ENCODE measurements at regions not wholly inside any gene's neighbourhood (a gene's known extent, or its start where the extent isn't known, plus 50 kb on each side); places are given as distances from the start of the nearest gene placed in this dataset.

GRCh38 chr4:138078253-138078652 is 163.9 kb downstream of the SLC7A11 start:
- Histone ChIP-seq H3K36me3 (ENCODE audit: control insufficient read depth in 4 of 4, insufficient read depth in 3 of 4, low read depth in 1 of 4, low read length in 3 of 4) (no peaks in the 10 kb centered on the region), H3K4me3 (ENCODE audit: low read depth in 1 of 3, low read length in 3 of 3) (no peak overlapping the region), H3K4me1 (ENCODE audit: control insufficient read depth in 4 of 4, insufficient read depth in 4 of 4, low read length in 3 of 4) (no peaks in the 10 kb centered on the region), H3K9me3 (ENCODE audit: control insufficient read depth in 4 of 4, low read length in 3 of 4) (no peaks in the 10 kb centered on the region), H3K27ac (ENCODE audit: low read depth in 1 of 2, low read length in 2 of 2) (no peak overlapping the region), H3K9ac (ENCODE audit: low read depth in 1 of 2, low read length in 2 of 2) (no peak overlapping the region), H3K27me3 (ENCODE audit: control insufficient read depth in 4 of 4, insufficient read depth in 4 of 4, low read length in 3 of 4) (no peaks in the 10 kb centered on the region)
- WGBS, result 72% methylated on average over 2 of the region's 2 CpGs
- TF ChIP-seq, protein P1, sequence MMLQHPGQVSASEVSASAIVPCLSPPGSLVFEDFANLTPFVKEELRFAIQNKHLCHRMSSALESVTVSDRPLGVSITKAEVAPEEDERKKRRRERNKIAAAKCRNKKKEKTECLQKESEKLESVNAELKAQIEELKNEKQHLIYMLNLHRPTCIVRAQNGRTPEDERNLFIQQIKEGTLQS (IDR thresholded peaks at IDR 0.05), result no peak
- TF ChIP-seq EGR1 (IDR thresholded peaks at IDR 0.05; ENCODE audit: low read depth in 2 of 2) (no peak), SP1 (IDR thresholded peaks at IDR 0.05) (no peak), FOXA2 (IDR thresholded peaks at IDR 0.05) (no peak), REST (IDR thresholded peaks at IDR 0.05) (no peak), TAF1 (conservative IDR thresholded peaks at IDR 0.05) (no peak), FOXA1 (IDR thresholded peaks at IDR 0.05) (no peak)
- TF ChIP-seq, protein P2, sequence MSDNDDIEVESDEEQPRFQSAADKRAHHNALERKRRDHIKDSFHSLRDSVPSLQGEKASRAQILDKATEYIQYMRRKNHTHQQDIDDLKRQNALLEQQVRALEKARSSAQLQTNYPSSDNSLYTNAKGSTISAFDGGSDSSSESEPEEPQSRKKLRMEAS (IDR thresholded peaks at IDR 0.05), result no peak
- DNase-seq (ENCODE audit: low spot score), result no peak

GRCh38 chr4:138076561-138076960 is 165.6 kb downstream of the SLC7A11 start:
- WGBS, result 92% methylated on average over 1 of the region's 1 CpG
- no peak overlapping the region for H3K4me3 ChIP-seq (ENCODE audit: low read depth in 1 of 3, low read length in 3 of 3)
- no peak overlapping the region for H3K9ac ChIP-seq (ENCODE audit: low read depth in 1 of 2, low read length in 2 of 2)
- no peak overlapping the region for H3K27ac ChIP-seq (ENCODE audit: low read depth in 1 of 2, low read length in 2 of 2)
- no peaks in the 10 kb centered on the region for H3K36me3 ChIP-seq (ENCODE audit: control insufficient read depth in 4 of 4, insufficient read depth in 3 of 4, low read depth in 1 of 4, low read length in 3 of 4)
- H3K4me1 ChIP-seq (ENCODE audit: control insufficient read depth in 4 of 4, insufficient read depth in 4 of 4, low read length in 3 of 4), result no peaks in the 10 kb centered on the region
- DNase-seq (ENCODE audit: low spot score), result no peak
- TF ChIP-seq HNF4G (IDR thresholded peaks at IDR 0.05) (no peak), YY1 (IDR thresholded peaks at IDR 0.05) (no peak), HNF4A (conservative IDR thresholded peaks at IDR 0.05) (no peak), RXRA (IDR thresholded peaks at IDR 0.05) (no peak)
- TF ChIP-seq, protein P3, sequence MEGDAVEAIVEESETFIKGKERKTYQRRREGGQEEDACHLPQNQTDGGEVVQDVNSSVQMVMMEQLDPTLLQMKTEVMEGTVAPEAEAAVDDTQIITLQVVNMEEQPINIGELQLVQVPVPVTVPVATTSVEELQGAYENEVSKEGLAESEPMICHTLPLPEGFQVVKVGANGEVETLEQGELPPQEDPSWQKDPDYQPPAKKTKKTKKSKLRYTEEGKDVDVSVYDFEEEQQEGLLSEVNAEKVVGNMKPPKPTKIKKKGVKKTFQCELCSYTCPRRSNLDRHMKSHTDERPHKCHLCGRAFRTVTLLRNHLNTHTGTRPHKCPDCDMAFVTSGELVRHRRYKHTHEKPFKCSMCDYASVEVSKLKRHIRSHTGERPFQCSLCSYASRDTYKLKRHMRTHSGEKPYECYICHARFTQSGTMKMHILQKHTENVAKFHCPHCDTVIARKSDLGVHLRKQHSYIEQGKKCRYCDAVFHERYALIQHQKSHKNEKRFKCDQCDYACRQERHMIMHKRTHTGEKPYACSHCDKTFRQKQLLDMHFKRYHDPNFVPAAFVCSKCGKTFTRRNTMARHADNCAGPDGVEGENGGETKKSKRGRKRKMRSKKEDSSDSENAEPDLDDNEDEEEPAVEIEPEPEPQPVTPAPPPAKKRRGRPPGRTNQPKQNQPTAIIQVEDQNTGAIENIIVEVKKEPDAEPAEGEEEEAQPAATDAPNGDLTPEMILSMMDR (IDR thresholded peaks at IDR 0.05; ENCODE audit: low read depth, low read length, missing input control), result no peak
- no peaks in the 10 kb centered on the region for H3K9me3 ChIP-seq (ENCODE audit: control insufficient read depth in 4 of 4, low read length in 3 of 4)
- H3K27me3 ChIP-seq (ENCODE audit: control insufficient read depth in 4 of 4, insufficient read depth in 4 of 4, low read length in 3 of 4), result no peaks in the 10 kb centered on the region

DNA sequence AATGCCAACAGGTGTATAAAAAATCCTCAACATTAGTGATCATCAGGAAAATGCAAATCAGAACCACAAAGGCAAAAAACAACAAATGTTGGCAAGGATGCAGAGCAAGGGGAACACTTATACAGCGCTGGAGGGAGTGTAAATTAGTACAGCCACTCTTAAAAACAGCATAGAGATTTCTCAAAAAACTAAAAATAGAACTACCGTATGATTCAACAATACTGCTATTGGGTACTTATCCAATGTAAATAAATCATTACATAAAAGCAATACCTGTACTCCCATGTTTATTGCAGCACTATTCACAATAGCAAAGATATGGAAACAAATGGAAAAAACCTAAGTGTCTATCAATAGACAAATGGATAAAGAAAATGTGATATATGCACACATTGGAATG is 171.3 kb downstream of the SLC7A11 start:
- 61% methylated on average over 2 of the region's 2 CpGs for WGBS
- Histone ChIP-seq H3K27me3 (ENCODE audit: control insufficient read depth in 4 of 4, insufficient read depth in 4 of 4, low read length in 3 of 4) (no peaks in the 10 kb centered on the region), H3K4me3 (ENCODE audit: low read depth in 1 of 3, low read length in 3 of 3) (no peak overlapping the region), H3K9me3 (ENCODE audit: control insufficient read depth in 4 of 4, low read length in 3 of 4) (no peaks in the 10 kb centered on the region), H3K4me1 (ENCODE audit: control insufficient read depth in 4 of 4, insufficient read depth in 4 of 4, low read length in 3 of 4) (no peaks in the 10 kb centered on the region), H3K36me3 (ENCODE audit: control insufficient read depth in 4 of 4, insufficient read depth in 3 of 4, low read depth in 1 of 4, low read length in 3 of 4) (no peaks in the 10 kb centered on the region), H3K27ac (ENCODE audit: low read depth in 1 of 2, low read length in 2 of 2) (no peak overlapping the region), H3K9ac (ENCODE audit: low read depth in 1 of 2, low read length in 2 of 2) (no peak overlapping the region)
- no peak for DNase-seq (ENCODE audit: low spot score)
- no peak for TF ChIP-seq REST (IDR thresholded peaks at IDR 0.05)

All from liver (tissue), 8 donors.